Testis (tissue), 2 donors: ENCODE measurements at regions not wholly inside any gene's neighbourhood (a gene's known extent, or its start where the extent isn't known, plus 50 kb on each side); places are given as distances from the start of the nearest gene placed in this dataset.
"Not testable (repeated sequence)": the region's sequence is repeated elsewhere in the genome, so short reads cannot be mapped to it uniquely, and the experiment has no call there.

Experiments
- DNase-seq: peaks from one replicate; pipeline ENCODE4 v3.0.0-alpha.2; 2019
- H3K27ac ChIP-seq, 2 donors: fragments of 200-600 bp; sonication (generic); one replicate each; pipeline ENCODE4 v1.5.1; 2019
- H3K27me3 ChIP-seq: fragments of 200-600 bp; sonication (generic); one replicate; pipeline ENCODE4 v1.5.1; 2019
- H3K36me3 ChIP-seq: fragments of 200-600 bp; sonication (generic); one replicate; pipeline ENCODE4 v1.5.1; 2017; ENCODE audit warnings: low read depth; ENCODE audit errors: missing control alignments
- H3K4me1 ChIP-seq: fragments of 200-600 bp; sonication (generic); one replicate; pipeline ENCODE4 v1.5.1; 2019
- H3K4me3 ChIP-seq, 2 donors: fragments of 200-600 bp; sonication (generic); one replicate each; pipeline ENCODE4 v1.5.1; 2017 to 2019
- H3K9me3 ChIP-seq: fragments of 200-600 bp; sonication (generic); one replicate; pipeline ENCODE4 v1.5.1; 2017
- CTCF ChIP-seq, 3 experiments: fragments of 450-650 bp in 2 of 3; fragments of 200-600 bp in 1 of 3; sonication (generic) in 1 of 3; IDR thresholded peaks; one replicate each; pipeline ENCODE4 v1.5.1; 2016 to 2019; ENCODE audit warnings: antibody characterized with exemption in 3 of 3, mild to moderate bottlenecking in 2 of 3, moderate library complexity in 1 of 3
- POLR2A ChIP-seq: fragments of 450-650 bp; IDR thresholded peaks from one replicate; pipeline ENCODE4 v1.6.1; 2017; ENCODE audit warnings: antibody characterized with exemption, mild to moderate bottlenecking, moderate library complexity
- WGBS, 2 donors: methylation state at CpG; one replicate each; pipeline ENCODE4 v1.1.5; 2018; 5-methylcytosine and 5-hydroxymethylcytosine counted together
- intact Hi-C: fragments of 100-400 bp; cut with DNase I; formaldehyde crosslinking; loops from one replicate; pipeline ENCODE4 v1.15.1; 2023; ENCODE audit warnings: low total_unique reads

- Histone ChIP-seq H3K36me3 (no peaks in the 10 kb centered on the region), H3K27ac (no peak overlapping the region), H3K4me1 (no peaks in the 10 kb centered on the region), H3K9me3 (no peaks in the 10 kb centered on the region), H3K27me3 (no peaks in the 10 kb centered on the region), H3K4me3 (no peak overlapping the region)
- intact Hi-C loops, result no loop called here
- no peak for DNase-seq
- TF ChIP-seq CTCF (IDR thresholded peaks at IDR 0.05), result no peak
- no peak for TF ChIP-seq POLR2A
- 53 to 60% methylated on average over 3 of the region's 3 CpGs for WGBS, 2 donors
Measured at GRCh38 chr5:62778316-62779009, 199.8 kb downstream of the LRRC70 start.

GRCh38 chr5:62777081-62777480 is 198.5 kb downstream of the LRRC70 start:
- H3K27ac ChIP-seq, DNase-seq, H3K9me3 ChIP-seq, intact Hi-C loops, H3K4me3 ChIP-seq, H3K27me3 ChIP-seq, H3K4me1 ChIP-seq, H3K36me3 ChIP-seq: not testable (repeated sequence)
- WGBS, 2 donors, result 66 to 82% methylated on average over 15 of the region's 15 CpGs

GRCh38 chr5:62776592-62776991 is 198.0 kb downstream of the LRRC70 start:
- 47 to 79% methylated on average over 5 of the region's 5 CpGs for WGBS, 2 donors
- H3K4me1 ChIP-seq, H3K4me3 ChIP-seq, DNase-seq, H3K9me3 ChIP-seq, H3K36me3 ChIP-seq, H3K27ac ChIP-seq, H3K27me3 ChIP-seq, intact Hi-C loops: not testable (repeated sequence)

- Histone ChIP-seq H3K27ac (no peak overlapping the region), H3K27me3 (no peaks in the 10 kb centered on the region), H3K9me3 (no peaks in the 10 kb centered on the region), H3K4me1 (no peaks in the 10 kb centered on the region), H3K4me3 (no peak overlapping the region), H3K36me3 (no peaks in the 10 kb centered on the region)
- no peak for TF ChIP-seq POLR2A
- TF ChIP-seq CTCF (IDR thresholded peaks at IDR 0.05), result no peak
- 93 to 95% methylated on average over 3 of the region's 3 CpGs for WGBS, 2 donors
- intact Hi-C loops, result no loop called here
- no peak for DNase-seq
Measured at GRCh38 chr5:62773460-62773859, 194.8 kb downstream of the LRRC70 start.

- H3K4me1 ChIP-seq, result no peaks in the 10 kb centered on the region
- intact Hi-C loops, result no loop called here
- no peaks in the 10 kb centered on the region for H3K27me3 ChIP-seq
- no peak for DNase-seq
- H3K36me3 ChIP-seq, result no peaks in the 10 kb centered on the region
- H3K27ac ChIP-seq, result no peak overlapping the region
- no peak for TF ChIP-seq POLR2A
- H3K9me3 ChIP-seq, result no peaks in the 10 kb centered on the region
- WGBS, 2 donors, result 93 to 100% methylated on average over 1 of the region's 1 CpG
- H3K4me3 ChIP-seq, result no peak overlapping the region
Measured at GRCh38 chr5:62771341-62771740, 192.7 kb downstream of the LRRC70 start.

DNA sequence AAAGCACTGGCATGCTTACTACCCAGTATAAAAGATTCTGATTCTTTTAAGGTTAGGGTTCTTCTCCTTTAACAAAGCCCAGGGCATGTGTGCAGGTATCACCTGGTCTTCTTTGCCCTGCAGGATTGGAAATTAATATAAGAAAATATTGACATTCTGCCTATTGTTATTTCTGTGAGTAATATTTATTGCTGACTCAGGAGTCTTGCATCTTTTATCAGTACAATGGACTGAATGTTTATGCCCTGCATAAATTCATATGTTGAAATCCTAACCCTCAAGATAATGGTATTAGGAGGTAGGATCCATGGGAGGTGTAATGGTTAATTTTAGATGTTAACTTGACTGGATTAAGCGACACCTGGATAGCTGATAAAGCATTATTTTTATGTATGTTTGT is 189.0 kb downstream of the LRRC70 start:
- Histone ChIP-seq H3K36me3 (no peaks in the 10 kb centered on the region), H3K27me3 (no peaks in the 10 kb centered on the region), H3K9me3 (no peaks in the 10 kb centered on the region), H3K4me3 (no peak overlapping the region), H3K4me1 (no peaks in the 10 kb centered on the region), H3K27ac (no peak overlapping the region)
- WGBS, 2 donors, result 88 to 93% methylated on average over 1 of the region's 1 CpG
- intact Hi-C loops, result no loop called here
- TF ChIP-seq POLR2A, result no peak
- TF ChIP-seq CTCF (IDR thresholded peaks at IDR 0.05), result no peak
- DNase-seq, result no peak
